Prostate gland (tissue), 2 donors: ENCODE measurements at regions not wholly inside any gene's neighbourhood (a gene's known extent, or its start where the extent isn't known, plus 50 kb on each side); places are given as distances from the start of the nearest gene placed in this dataset.

Experiments used
- DNase-seq: peaks from one replicate; pipeline ENCODE4 v3.0.0-alpha.2; 2019; ENCODE audit warnings: low spot score
- H3K27ac ChIP-seq, 2 donors: fragments of 200-600 bp; sonication (generic); 2 replicates each; pipeline ENCODE4 v1.5.1; 2017 to 2019
- H3K27me3 ChIP-seq: fragments of 200-600 bp; sonication (generic); replicated peaks from 2 replicates; pipeline ENCODE4 v1.5.1; 2019; ENCODE audit not compliant: insufficient read depth
- H3K36me3 ChIP-seq, 2 donors: fragments of 200-600 bp; sonication (generic); 1 replicate in 1 of 2; 2 replicates in 1 of 2; pipeline versions ENCODE4 v1.5.1 to v1.8.1; 2017 to 2019
- H3K4me1 ChIP-seq: fragments of 200-600 bp; sonication (generic); replicated peaks from 2 replicates; pipeline ENCODE4 v1.5.1; 2019
- H3K4me3 ChIP-seq, 2 donors: fragments of 200-600 bp; sonication (generic); 2 replicates each; pipeline ENCODE4 v1.5.1; 2017 to 2019
- H3K9me3 ChIP-seq: fragments of 200-600 bp; sonication (generic); 2 replicates; pipeline ENCODE4 v1.5.1; 2017
- CTCF ChIP-seq, 4 experiments: fragments of 200-600 bp in 2 of 4; fragments of 450-650 bp in 2 of 4; sonication (generic) in 2 of 4; IDR thresholded peaks; 1 replicate in 3 of 4; 2 replicates in 1 of 4; pipeline ENCODE4 v1.5.1; 2016 to 2019; ENCODE audit warnings: antibody characterized with exemption in 4 of 4, mild to moderate bottlenecking in 2 of 4, moderate library complexity in 2 of 4
- POLR2A ChIP-seq: fragments of 450-650 bp; IDR thresholded peaks from one replicate; pipeline ENCODE4 v1.6.1; 2016; ENCODE audit warnings: antibody characterized with exemption, mild to moderate bottlenecking
- POLR2AphosphoS5 ChIP-seq: sonication (generic); formaldehyde crosslinking; IDR thresholded peaks from one replicate; pipeline ENCODE4 v1.6.1; 2017; ENCODE audit warnings: antibody characterized with exemption
- WGBS: methylation state at CpG from one replicate; pipeline ENCODE4 v1.1.5; 2018; 5-methylcytosine and 5-hydroxymethylcytosine counted together
- intact Hi-C: fragments of 100-400 bp; cut with DNase I; formaldehyde crosslinking; loops from one replicate; pipeline ENCODE4 v1.14.2; 2022

DNA sequence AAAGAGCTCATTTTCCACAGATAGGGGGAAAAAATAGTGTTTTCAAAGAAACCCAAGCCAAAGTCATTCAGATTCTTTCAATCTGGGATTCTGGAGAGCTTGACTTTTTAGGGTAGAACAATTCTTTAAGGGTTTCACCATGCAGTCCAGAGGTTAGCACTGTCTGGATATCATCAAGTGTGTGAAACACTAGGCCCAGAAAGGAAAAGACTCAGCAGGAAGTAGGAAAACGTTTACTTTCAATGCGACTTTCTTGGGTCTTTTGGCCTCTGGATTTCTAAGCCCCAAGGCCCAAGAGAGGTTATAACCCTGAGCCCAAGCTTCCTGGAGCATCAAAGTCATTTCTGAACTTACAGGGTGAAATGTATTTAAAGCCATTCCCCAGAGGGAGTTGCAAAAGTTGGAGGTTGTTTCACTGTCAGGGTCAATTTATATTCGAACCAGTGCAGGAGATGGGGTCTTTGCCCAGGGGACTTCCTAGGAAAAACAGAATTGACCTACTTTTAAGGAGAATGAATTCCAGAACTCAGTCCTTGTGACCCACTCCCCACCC lies 158.0 kb downstream of the C7orf25 start:
- intact Hi-C loops = no loop called here

GRCh38 chr7:42753367-42753766 lies 158.5 kb downstream of the C7orf25 start:
- H3K4me3 ChIP-seq = no peak overlapping the region
- no peak for TF ChIP-seq POLR2AphosphoS5
- TF ChIP-seq POLR2A = no peak
- TF ChIP-seq CTCF (IDR thresholded peaks at IDR 0.05) = no peak
- H3K27me3 ChIP-seq = no peaks in the 10 kb centered on the region
- H3K27ac ChIP-seq = no peak overlapping the region
- H3K36me3 ChIP-seq = no peaks in the 10 kb centered on the region
- no peak for DNase-seq
- intact Hi-C loops = no loop called here
- 57% methylated on average over 2 of the region's 2 CpGs for WGBS
- H3K4me1 ChIP-seq = no peaks in the 10 kb centered on the region
- no peaks in the 10 kb centered on the region for H3K9me3 ChIP-seq

More for the DNA sequence above, 158.0 kb downstream of the C7orf25 start:
- TF ChIP-seq POLR2A = no peak
- no peak for TF ChIP-seq POLR2AphosphoS5
- TF ChIP-seq CTCF (IDR thresholded peaks at IDR 0.05) = no peak
- 56% methylated on average over 3 of the region's 3 CpGs for WGBS
- Histone ChIP-seq H3K27me3 (no peaks in the 10 kb centered on the region), H3K4me1 (no peaks in the 10 kb centered on the region), H3K4me3 (no peak overlapping the region), H3K36me3 (no peaks in the 10 kb centered on the region), H3K9me3 (no peaks in the 10 kb centered on the region), H3K27ac (no peak overlapping the region)
- DNase-seq = no peak

DNA sequence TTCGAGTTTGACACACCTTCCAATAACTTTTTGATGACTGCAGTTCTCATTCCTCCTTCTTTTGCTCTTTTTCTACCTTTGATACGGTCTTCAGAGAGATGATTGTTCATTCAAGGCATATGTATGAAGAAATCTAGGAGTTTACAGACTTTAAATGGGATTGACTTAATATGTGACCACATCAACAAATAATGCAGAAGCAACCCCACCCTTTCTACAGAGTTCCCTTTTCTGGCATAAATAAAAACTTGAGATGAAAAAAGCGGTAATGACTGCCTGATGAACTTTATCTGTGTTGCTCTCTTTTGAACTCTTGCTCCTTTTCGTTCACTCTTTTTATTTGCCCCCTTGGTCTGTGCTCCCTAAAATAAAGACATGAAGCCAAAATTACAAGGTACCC lies 161.7 kb downstream of the C7orf25 start:
- no peak for DNase-seq
- Histone ChIP-seq H3K36me3 (no peaks in the 10 kb centered on the region), H3K4me3 (no peak overlapping the region), H3K27me3 (no peaks in the 10 kb centered on the region), H3K9me3 (no peaks in the 10 kb centered on the region), H3K27ac (no peak overlapping the region), H3K4me1 (no peaks in the 10 kb centered on the region)
- intact Hi-C loops = no loop called here
- 81% methylated on average over 4 of the region's 4 CpGs for WGBS
- TF ChIP-seq POLR2A (no peak), POLR2AphosphoS5 (no peak), CTCF (IDR thresholded peaks at IDR 0.05) (no peak)

GRCh38 chr7:42747044-42747443 lies 164.8 kb downstream of the C7orf25 start:
- Histone ChIP-seq H3K4me3 (no peak overlapping the region), H3K27ac (no peak overlapping the region), H3K4me1 (no peaks in the 10 kb centered on the region), H3K9me3 (no peaks in the 10 kb centered on the region), H3K36me3 (no peaks in the 10 kb centered on the region), H3K27me3 (no peaks in the 10 kb centered on the region)
- TF ChIP-seq CTCF (IDR thresholded peaks at IDR 0.05) (no peak), POLR2A (no peak), POLR2AphosphoS5 (no peak)
- no peak for DNase-seq
- intact Hi-C loops = no loop called here
- WGBS = 78% methylated on average over 2 of the region's 2 CpGs

- no peak for DNase-seq
- intact Hi-C loops = no loop called here
- WGBS = 43% methylated on average over 2 of the region's 2 CpGs
These were observed 165.7 kb downstream of the C7orf25 start for GRCh38 chr7:42746214-42746613.

More at GRCh38 chr7:42746214-42746613, 165.7 kb downstream of the C7orf25 start:
- no peak for TF ChIP-seq CTCF (IDR thresholded peaks at IDR 0.05)
- TF ChIP-seq POLR2A = no peak
- no peak for TF ChIP-seq POLR2AphosphoS5
- Histone ChIP-seq H3K27me3 (no peaks in the 10 kb centered on the region), H3K36me3 (no peaks in the 10 kb centered on the region), H3K9me3 (no peaks in the 10 kb centered on the region), H3K4me3 (no peak overlapping the region), H3K27ac (no peak overlapping the region), H3K4me1 (no peaks in the 10 kb centered on the region)
